ENCODE measurements at regions not wholly inside any gene's neighbourhood (a gene's known extent, or its start where the extent isn't known, plus 50 kb on each side); places are given as distances from the start of the nearest gene placed in this dataset.

GRCh38 chr5:158313027-158313732 lies 454.2 kb upstream of the CLINT1 start:
- intact Hi-C loops (cut with micrococcal nuclease), result no loop called here
- Histone ChIP-seq H3K9me2 (replicated peaks; ENCODE audit: low read length) (no peaks in the 10 kb centered on the region), H3F3A (ENCODE audit: low read length, unreplicated experiment) (no peaks in the 10 kb centered on the region), H3K9ac (ENCODE audit: low read length) (no peak overlapping the region), H3K27me3 (ENCODE audit: low read length) (peaks cover 67% of the 10 kb centered on the region), H2AFZ (ENCODE audit: low read length) (no peak overlapping the region), H3K27ac (ENCODE audit: low read length) (no peak overlapping the region), H3K4me2 (ENCODE audit: low read length) (no peak overlapping the region), H3K36me3 (ENCODE audit: low read depth, low read length) (no peaks in the 10 kb centered on the region), H3K4me3 (ENCODE audit: low read length) (no peak overlapping the region), H3K79me2 (ENCODE audit: low read length) (no peaks in the 10 kb centered on the region), H3K9me3 (ENCODE audit: low read length) (no peaks in the 10 kb centered on the region), H4K20me1 (ENCODE audit: low read length) (no peaks in the 10 kb centered on the region), H3K4me1 (ENCODE audit: insufficient read depth, low read length) (no peaks in the 10 kb centered on the region)
- BruUV-seq (replicated peaks), result no TSS peak
- DNase-seq, result no peak
- ChIA-PET POLR2A (ENCODE audit: unreplicated experiment) (no interaction called here), CTCF (interaction anchor here (0.5 kb wide), 1 partner anchor 272 kb away, joined by 5 read pairs; no protein-coding TSS in a partner anchor)
- ATAC-seq, result no peak
- TF ChIP-seq EZH2 (IDR thresholded peaks at IDR 0.05; ENCODE audit: low read length, unreplicated experiment) (no peak), CTCF (conservative IDR thresholded peaks at IDR 0.05; ENCODE audit: low read depth, low read length) (no peak), EZH2phosphoT487 (IDR thresholded peaks at IDR 0.05; ENCODE audit: borderline replicate concordance, low read length) (no peak)

- Histone ChIP-seq H3K4me3 (ENCODE audit: low read length) (no peak overlapping the region), H3K4me2 (ENCODE audit: low read length) (no peak overlapping the region)
Observed at GRCh38 chr5:158309088-158309807, 450.3 kb upstream of the CLINT1 start.

More at GRCh38 chr5:158309088-158309807, 450.3 kb upstream of the CLINT1 start:
- CTCF ChIA-PET, result no interaction called here
- POLR2A ChIA-PET (ENCODE audit: unreplicated experiment), result no interaction called here
- Histone ChIP-seq H3K79me2 (ENCODE audit: low read length) (no peaks in the 10 kb centered on the region), H3K9ac (ENCODE audit: low read length) (no peak overlapping the region), H2AFZ (ENCODE audit: low read length) (no peak overlapping the region), H3K36me3 (ENCODE audit: low read depth, low read length) (no peaks in the 10 kb centered on the region), H3K9me2 (replicated peaks; ENCODE audit: low read length) (no peaks in the 10 kb centered on the region), H3K9me3 (ENCODE audit: low read length) (no peaks in the 10 kb centered on the region), H4K20me1 (ENCODE audit: low read length) (no peaks in the 10 kb centered on the region), H3F3A (ENCODE audit: low read length, unreplicated experiment) (no peaks in the 10 kb centered on the region), H3K4me1 (ENCODE audit: insufficient read depth, low read length) (no peaks in the 10 kb centered on the region), H3K27me3 (ENCODE audit: low read length) (peaks cover 59% of the 10 kb centered on the region), H3K27ac (ENCODE audit: low read length) (no peak overlapping the region)
- intact Hi-C loops (cut with micrococcal nuclease), result no loop called here
- no peak for ATAC-seq
- no peak for TF ChIP-seq EZH2 (IDR thresholded peaks at IDR 0.05; ENCODE audit: low read length, unreplicated experiment)
- no peak for TF ChIP-seq CTCF (conservative IDR thresholded peaks at IDR 0.05; ENCODE audit: low read depth, low read length)
- no peak for TF ChIP-seq EZH2phosphoT487 (IDR thresholded peaks at IDR 0.05; ENCODE audit: borderline replicate concordance, low read length)
- no peak for DNase-seq
- no TSS peak for BruUV-seq (replicated peaks)

All from PC-3 (cell line).